HEK293T (cell line): ENCODE measurements at regions not wholly inside any gene's neighbourhood (a gene's known extent, or its start where the extent isn't known, plus 50 kb on each side); places are given as distances from the start of the nearest gene placed in this dataset.

Experiments
- ARNT ChIP-seq: fragments of 450-650 bp; IDR thresholded peaks from 2 replicates; pipeline ENCODE4 v1.6.1; 2017; ENCODE audit warnings: mild to moderate bottlenecking
- FOXM1 ChIP-seq: fragments of 450-650 bp; IDR thresholded peaks from 2 replicates; pipeline ENCODE4 v1.6.1; 2017; ENCODE audit warnings: mild to moderate bottlenecking, borderline replicate concordance
- HDGF ChIP-seq: fragments of 450-650 bp; IDR thresholded peaks from 2 replicates; pipeline ENCODE4 v1.6.1; 2017; ENCODE audit warnings: antibody characterized with exemption, borderline replicate concordance
- SP1 ChIP-seq: fragments of 450-650 bp; IDR thresholded peaks from 2 replicates; pipeline ENCODE4 v1.6.1; 2017
- ZNF384 ChIP-seq: fragments of 450-650 bp; IDR thresholded peaks from 2 replicates; pipeline ENCODE4 v1.6.1; 2016

DNA sequence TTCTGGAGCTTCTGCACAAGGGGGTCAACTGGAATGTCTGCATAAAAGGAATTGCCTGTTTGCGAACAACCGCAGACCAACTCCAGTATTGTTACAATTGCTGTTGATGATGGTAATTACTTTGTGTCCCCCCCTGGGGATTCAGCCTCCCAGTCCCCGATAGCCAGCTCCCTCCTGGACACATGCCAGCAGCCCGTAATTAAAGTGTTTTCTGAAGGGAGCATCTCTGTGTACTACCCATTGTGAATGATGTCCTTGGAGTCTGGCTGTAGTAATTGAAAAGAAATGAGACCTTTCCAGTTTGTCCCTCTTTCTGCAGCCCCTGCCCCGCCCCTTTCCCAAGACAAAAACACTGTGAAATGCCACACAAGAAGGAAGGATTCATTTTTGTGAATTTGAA lies 377.1 kb upstream of the LCORL start:
- TF ChIP-seq ZNF384 (no peak), SP1 (no peak), HDGF (no peak), FOXM1 (no peak), ARNT (no peak)
